CD1c-positive myeloid dendritic cell (primary cell): ENCODE measurements at regions not wholly inside any gene's neighbourhood (a gene's known extent, or its start where the extent isn't known, plus 50 kb on each side); places are given as distances from the start of the nearest gene placed in this dataset.

Experiments used
- DNase-seq: peaks from one replicate; pipeline ENCODE4 v3.0.0-alpha.2; 2016; ENCODE audit errors: extremely low spot score

GRCh38 chrX:39941332-39941920, 156.3 kb downstream of the BCOR start:
- no peak for DNase-seq

- no peak for DNase-seq
Measured at GRCh38 chrX:39944416-39944815, 153.3 kb downstream of the BCOR start.

- no peak for DNase-seq
Measured at GRCh38 chrX:39945709-39946108, 152.0 kb downstream of the BCOR start.

DNA sequence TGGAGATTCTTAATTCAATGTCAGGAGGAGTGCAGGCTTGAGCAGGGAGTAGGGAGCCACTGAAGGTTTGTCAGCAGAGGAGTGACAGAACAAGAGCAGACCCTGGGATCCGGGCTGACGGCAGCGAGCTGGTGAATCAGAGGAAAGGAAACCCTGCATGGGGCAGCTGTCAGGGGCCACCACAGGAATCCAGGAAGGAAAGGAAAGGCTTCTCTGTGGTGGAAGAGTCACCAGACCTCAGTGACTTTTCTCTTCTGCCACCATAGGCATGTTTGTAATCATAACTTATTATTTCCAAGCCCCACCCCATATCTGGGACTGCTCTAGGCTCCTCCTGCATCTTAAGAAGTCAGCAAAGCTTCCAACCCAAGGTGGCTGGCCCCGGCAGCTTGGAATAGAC, 150.9 kb downstream of the BCOR start:
- no peak for DNase-seq

DNA sequence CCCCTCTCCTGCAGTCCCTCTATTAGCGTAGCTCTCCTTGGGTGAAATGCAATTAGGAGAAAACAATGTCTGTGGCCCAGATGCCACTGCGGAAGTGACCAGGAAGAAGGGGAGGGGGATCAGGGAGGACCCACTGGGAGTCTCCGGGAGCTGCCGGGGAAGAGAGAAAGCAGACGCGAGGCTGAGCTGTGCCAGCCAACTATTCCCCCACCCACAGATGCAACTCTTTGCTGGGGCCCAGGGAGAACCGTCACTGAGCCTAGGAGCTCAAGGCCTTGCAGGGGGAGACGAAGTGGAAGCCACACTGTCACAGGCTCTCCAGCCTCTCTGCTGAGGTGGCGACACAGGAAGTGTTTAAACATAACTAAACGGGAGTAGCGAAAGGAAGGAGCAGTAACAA, 149.2 kb downstream of the BCOR start:
- DNase-seq = no peak

DNA sequence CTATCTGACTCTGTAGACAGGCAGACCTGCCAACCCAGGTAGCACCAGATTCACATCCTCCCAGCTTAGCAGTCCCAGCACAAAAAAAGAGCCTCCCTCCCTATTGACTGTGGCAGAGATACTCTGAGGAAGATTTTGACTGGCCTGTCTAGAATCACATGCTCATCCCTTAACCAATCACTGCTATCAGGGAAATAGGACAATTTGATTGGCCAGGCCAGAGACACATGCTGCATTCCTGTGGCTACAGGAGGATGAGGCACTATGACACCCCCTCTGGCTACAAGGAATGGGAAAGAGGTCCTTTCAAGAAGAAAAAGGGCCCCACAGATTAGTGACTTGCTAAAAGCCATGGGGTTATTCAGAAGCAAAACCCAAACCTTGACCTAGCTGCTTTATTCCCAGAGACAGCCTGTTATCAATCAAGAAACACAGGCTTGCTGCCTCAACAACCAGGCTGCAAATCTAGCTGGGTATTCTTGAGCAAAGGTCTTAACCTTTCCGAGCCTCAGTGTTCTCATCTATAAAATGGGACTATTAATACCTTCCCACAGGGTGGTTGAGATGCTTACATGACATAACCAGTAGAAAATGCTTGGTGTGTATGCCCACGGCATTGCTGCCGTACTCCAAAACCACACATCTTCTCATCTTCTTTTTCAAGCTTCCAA, 147.6 kb downstream of the BCOR start:
- DNase-seq = no peak

- DNase-seq = no peak
Measured at GRCh38 chrX:39952989-39953388, 144.8 kb downstream of the BCOR start.

DNA sequence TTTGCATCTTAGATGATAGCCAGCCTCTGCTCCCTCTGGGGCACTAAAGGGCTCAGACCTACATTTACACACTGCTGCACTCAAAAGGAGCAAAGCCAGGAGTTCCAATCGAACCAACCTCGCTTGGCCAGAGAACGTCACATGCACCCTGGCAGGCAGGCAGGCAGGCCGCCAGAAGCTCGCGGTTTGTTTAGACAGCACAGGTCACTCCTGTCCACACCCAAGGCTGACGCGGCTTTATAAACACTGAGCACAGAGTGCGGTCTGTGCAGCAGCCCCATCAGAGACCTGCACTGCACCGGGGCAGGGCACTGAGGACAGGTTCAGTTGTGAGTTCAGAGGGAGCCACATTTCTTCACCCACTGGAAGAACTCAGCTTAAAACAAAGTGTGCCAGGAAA, 143.9 kb downstream of the BCOR start:
- no peak for DNase-seq

DNA sequence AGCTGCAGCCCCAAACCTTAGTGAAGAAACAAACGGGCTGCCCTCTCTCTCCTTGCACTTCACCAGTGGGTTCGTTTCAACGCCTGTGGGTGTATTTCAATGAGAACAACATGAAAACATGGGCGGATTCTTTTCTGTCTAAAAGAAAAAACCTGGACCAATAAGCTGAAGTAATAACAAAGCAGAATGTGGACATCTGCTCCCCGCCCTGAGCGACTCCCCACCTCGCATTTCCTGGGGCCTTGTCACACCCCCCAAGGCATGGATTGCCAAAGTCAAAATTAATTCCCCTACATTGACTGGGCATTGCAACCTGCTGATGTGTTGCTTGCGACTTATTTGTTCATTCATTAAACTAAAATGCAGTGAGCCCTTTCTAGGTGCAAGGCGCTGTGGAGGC, 142.9 kb downstream of the BCOR start:
- no peak for DNase-seq

DNA sequence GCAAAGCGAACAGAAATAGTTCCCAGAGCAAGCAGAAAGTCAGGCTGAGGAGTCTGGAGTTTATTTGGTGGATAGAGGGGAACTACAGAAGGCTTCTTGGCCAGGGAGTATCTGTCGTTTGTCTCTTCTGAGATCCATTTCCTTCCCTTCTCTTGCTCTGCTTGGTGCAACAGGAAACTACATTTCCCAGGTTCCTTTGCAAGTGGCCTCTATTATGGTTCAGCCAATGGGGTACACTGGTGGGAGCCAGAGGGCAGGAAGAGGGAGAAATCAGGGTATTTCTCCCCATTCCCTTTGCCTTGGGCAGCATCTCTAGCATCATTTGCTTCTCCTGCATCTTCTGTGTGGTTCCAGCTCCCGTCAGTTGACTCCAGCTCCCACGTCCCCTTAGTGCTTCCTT, 142.1 kb downstream of the BCOR start:
- DNase-seq = no peak

GRCh38 chrX:39956803-39957394, 140.9 kb downstream of the BCOR start:
- DNase-seq = no peak

GRCh38 chrX:39957816-39958566, 139.8 kb downstream of the BCOR start:
- no peak for DNase-seq

DNA sequence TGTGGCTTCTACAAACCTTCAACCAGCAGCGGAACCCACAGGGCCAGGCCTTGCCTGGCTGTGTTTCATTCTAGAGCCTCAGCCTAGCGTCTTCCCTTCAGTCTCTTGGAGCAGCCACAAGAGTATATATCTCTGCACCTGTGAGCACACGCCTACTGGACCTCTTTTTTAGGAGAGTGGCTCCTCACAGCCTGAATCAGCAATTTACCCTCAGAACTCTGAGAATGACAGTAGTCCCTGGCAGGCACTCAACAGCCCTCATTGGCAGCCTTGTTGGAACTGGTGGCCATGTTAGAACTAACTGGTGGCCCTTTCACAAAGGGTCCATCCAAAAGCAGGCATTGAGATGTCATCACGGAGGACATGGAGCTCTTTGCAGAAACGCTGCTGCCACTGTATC, 138.9 kb downstream of the BCOR start:
- DNase-seq = no peak

- DNase-seq = no peak
Measured at GRCh38 chrX:39960219-39960618, 137.5 kb downstream of the BCOR start.

- no peak for DNase-seq
Measured at GRCh38 chrX:39961441-39961840, 136.3 kb downstream of the BCOR start.

GRCh38 chrX:39965051-39965573, 132.6 kb downstream of the BCOR start:
- no peak for DNase-seq

DNA sequence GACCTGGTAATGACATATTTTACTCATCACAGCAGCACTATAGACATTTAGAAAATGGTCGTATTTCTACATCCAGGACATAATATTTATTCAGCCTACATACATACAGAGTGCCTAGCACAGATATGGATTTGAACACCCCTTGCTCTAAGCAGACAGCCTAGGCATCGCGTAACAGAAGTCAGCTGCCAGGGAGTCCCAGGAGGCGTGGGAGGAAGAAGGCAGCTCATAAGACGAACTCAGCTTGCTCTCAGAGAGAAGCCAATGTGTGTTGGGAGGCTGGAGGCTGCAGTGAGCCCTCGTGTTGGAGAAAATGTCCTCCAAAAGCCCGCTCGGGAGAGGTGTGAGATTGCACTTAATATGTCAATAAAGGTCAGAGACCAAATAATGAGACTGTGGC, 131.6 kb downstream of the BCOR start:
- no peak for DNase-seq

DNA sequence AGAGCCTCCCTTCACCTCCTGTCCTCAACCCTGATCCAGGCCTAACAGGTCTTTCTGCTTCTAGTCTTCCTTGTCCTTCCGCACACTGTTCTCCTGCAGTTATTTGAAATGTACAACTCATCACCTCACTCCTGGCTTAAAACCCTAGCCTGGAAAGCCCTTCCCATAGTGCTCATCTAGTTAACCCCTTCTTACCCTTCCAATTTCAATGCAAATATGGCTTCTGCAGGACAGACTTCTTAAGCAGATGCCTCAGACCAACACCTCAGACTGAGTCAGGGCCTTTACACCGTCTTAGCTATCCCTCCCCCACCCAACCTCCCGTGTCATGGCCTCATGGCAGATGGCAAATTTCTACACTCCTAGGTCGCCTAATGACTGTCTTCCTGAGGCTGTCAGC, 130.4 kb downstream of the BCOR start:
- DNase-seq = no peak

- no peak for DNase-seq
Measured at GRCh38 chrX:39969099-39969818, 128.5 kb downstream of the BCOR start.

GRCh38 chrX:39969819-39970504, 127.8 kb downstream of the BCOR start:
- no peak for DNase-seq

- DNase-seq = no peak
Measured at GRCh38 chrX:39971760-39972159, 126.0 kb downstream of the BCOR start.
